Skeletal muscle satellite cell (primary cell): ENCODE measurements at regions not wholly inside any gene's neighbourhood (a gene's known extent, or its start where the extent isn't known, plus 50 kb on each side); places are given as distances from the start of the nearest gene placed in this dataset.
"Not testable (repeated sequence)": the region's sequence is repeated elsewhere in the genome, so short reads cannot be mapped to it uniquely, and the experiment has no call there.

Source experiments
- H3K27me3 ChIP-seq: 2 replicates; pipeline ENCODE4 v1.7.0; 2013; ENCODE audit warnings: low read length; ENCODE audit not compliant: control insufficient read depth, insufficient read depth
- H3K36me3 ChIP-seq: 2 replicates; pipeline ENCODE4 v1.7.0; 2013; ENCODE audit warnings: mild to moderate bottlenecking, control low read depth, low read length; ENCODE audit not compliant: insufficient read depth
- H3K4me1 ChIP-seq: 2 replicates; pipeline ENCODE4 v1.7.0; 2013; ENCODE audit warnings: low read length; ENCODE audit not compliant: control insufficient read depth, insufficient read depth
- H3K4me2 ChIP-seq: 2 replicates; pipeline ENCODE4 v1.7.0; 2013; ENCODE audit warnings: mild to moderate bottlenecking, low read length
- H3K4me3 ChIP-seq: 2 replicates; pipeline ENCODE4 v1.7.0; 2013; ENCODE audit warnings: low read length
- H3K9ac ChIP-seq: 2 replicates; pipeline ENCODE4 v1.7.0; 2013; ENCODE audit warnings: mild to moderate bottlenecking, low read depth, low read length, moderate library complexity
- H3K9me3 ChIP-seq: replicated peaks from 2 replicates; pipeline ENCODE4 v1.7.0; 2013; ENCODE audit warnings: mild to moderate bottlenecking, control low read depth, low read length

DNA sequence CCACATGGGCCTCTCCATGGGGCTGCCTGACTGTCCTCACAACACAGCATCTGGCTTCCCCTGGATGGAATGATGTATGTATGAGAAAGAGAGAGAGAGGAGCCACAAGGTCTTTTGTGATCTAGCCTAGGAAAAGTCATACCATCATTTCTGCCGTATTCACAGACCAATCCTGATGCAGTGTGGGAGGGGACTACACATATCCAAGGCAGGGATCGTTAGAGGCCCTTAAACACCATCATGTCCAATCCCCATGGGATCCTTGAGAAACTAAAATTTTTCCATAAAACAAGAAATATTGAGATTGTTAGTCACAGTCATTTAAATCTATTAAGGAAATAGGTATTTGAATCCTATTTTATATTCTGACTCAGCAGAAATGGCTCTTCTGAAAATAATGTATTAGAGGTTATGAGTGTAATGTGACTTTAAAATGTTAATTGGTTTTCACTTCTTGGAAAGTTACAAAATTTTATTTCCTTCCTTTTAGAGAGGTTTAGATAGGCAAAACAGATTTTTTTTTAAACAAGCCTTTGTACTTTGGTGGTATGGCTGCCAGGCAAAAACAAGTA is 65.1 kb upstream of the TSC22D2 start:
- no peak overlapping the region for H3K4me2 ChIP-seq
- peaks cover 31% of the 10 kb centered on the region for H3K4me1 ChIP-seq
- no peak overlapping the region for H3K4me3 ChIP-seq
- no peak overlapping the region for H3K9ac ChIP-seq
- H3K27me3 ChIP-seq, result no peaks in the 10 kb centered on the region
- no peaks in the 10 kb centered on the region for H3K9me3 ChIP-seq
- H3K36me3 ChIP-seq, result no peaks in the 10 kb centered on the region

- no peak overlapping the region for H3K9ac ChIP-seq
- H3K36me3 ChIP-seq, result no peaks in the 10 kb centered on the region
- no peak overlapping the region for H3K4me2 ChIP-seq
- no peaks in the 10 kb centered on the region for H3K9me3 ChIP-seq
- peaks cover 20% of the 10 kb centered on the region for H3K4me1 ChIP-seq
- no peaks in the 10 kb centered on the region for H3K27me3 ChIP-seq
- H3K4me3 ChIP-seq, result no peak overlapping the region
Observed at GRCh38 chr3:150341891-150342290, 66.2 kb upstream of the TSC22D2 start.

DNA sequence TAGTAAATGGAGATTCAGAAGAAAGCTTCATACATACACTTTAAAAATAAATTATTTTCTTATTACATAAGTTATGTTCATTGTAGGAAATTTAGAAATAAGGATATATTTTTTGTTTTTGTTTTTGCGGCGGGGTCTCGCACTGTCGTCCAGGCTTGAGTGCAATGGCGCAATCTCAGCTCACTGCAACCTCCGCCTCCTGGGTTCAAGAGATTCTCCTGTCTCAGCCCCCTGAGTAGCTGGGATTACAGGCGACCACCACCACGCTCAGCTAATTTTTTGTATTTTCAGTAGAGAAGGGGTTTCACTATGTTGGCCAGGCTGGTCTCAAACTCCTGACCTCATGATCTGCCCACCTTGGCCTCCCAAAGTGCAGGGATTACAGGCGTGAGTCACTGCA is 71.7 kb upstream of the TSC22D2 start:
- not testable (repeated sequence) for H3K9ac ChIP-seq

DNA sequence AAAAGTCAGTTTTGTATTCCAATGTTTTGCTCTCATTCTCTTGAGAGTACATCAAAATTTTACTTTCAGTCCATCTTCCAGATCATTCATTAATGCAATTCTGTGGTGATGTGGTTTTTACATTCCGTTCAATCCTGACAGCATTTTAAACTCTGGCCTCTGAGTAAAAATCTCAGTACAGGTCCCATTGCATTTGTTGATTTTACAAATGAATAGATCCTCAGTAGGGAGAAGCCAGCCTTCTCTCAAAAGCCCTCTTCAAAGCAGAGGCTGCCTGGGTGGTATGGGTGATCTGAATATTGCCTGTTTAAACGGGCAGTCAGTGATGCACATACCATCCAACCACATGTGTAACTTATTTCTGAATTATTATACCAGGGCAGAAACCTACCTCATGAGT is 72.5 kb upstream of the TSC22D2 start:
- no peak overlapping the region for H3K4me3 ChIP-seq
- H3K27me3 ChIP-seq, result no peaks in the 10 kb centered on the region
- H3K9ac ChIP-seq, result no peak overlapping the region
- no peaks in the 10 kb centered on the region for H3K36me3 ChIP-seq
- no peaks in the 10 kb centered on the region for H3K4me1 ChIP-seq
- no peaks in the 10 kb centered on the region for H3K9me3 ChIP-seq
- no peak overlapping the region for H3K4me2 ChIP-seq

More for the DNA sequence above, 71.7 kb upstream of the TSC22D2 start:
- not testable (repeated sequence) for H3K4me3 ChIP-seq, H3K4me1 ChIP-seq, H3K4me2 ChIP-seq, H3K27me3 ChIP-seq, H3K36me3 ChIP-seq, H3K9me3 ChIP-seq

- no peak overlapping the region for H3K4me3 ChIP-seq
- no peak overlapping the region for H3K4me2 ChIP-seq
- no peaks in the 10 kb centered on the region for H3K9me3 ChIP-seq
- H3K27me3 ChIP-seq, result no peaks in the 10 kb centered on the region
- H3K36me3 ChIP-seq, result no peaks in the 10 kb centered on the region
- H3K9ac ChIP-seq, result no peak overlapping the region
- no peaks in the 10 kb centered on the region for H3K4me1 ChIP-seq
Observed at GRCh38 chr3:150334974-150335373, 73.1 kb upstream of the TSC22D2 start.

DNA sequence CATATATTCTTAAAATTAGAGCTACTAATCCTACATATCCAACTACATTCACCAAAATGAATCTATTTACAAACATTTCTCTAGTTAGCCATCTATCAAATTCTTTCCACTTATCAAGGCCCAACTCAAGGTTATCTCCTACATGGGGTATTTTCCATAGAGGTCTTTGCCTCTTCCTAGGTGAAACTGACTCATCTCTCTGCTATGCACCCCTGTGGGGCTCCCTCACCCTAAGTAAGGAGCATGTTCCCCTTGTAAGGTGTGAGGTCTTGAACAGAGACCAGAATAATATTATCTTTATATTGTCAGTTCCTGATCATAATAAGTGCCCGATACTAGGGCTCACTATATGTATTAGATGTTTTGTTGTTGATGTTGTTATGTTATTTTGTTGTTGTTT is 74.6 kb upstream of the TSC22D2 start:
- H3K9me3 ChIP-seq, result no peaks in the 10 kb centered on the region
- no peak overlapping the region for H3K9ac ChIP-seq
- H3K4me1 ChIP-seq, result no peaks in the 10 kb centered on the region
- no peak overlapping the region for H3K4me3 ChIP-seq
- no peak overlapping the region for H3K4me2 ChIP-seq
- H3K27me3 ChIP-seq, result no peaks in the 10 kb centered on the region
- H3K36me3 ChIP-seq, result no peaks in the 10 kb centered on the region

GRCh38 chr3:150331978-150332568 is 76.0 kb upstream of the TSC22D2 start:
- H3K27me3 ChIP-seq, result no peaks in the 10 kb centered on the region
- no peaks in the 10 kb centered on the region for H3K9me3 ChIP-seq
- no peaks in the 10 kb centered on the region for H3K36me3 ChIP-seq
- no peak overlapping the region for H3K4me2 ChIP-seq
- H3K4me1 ChIP-seq, result no peaks in the 10 kb centered on the region
- no peak overlapping the region for H3K9ac ChIP-seq
- H3K4me3 ChIP-seq, result no peak overlapping the region

DNA sequence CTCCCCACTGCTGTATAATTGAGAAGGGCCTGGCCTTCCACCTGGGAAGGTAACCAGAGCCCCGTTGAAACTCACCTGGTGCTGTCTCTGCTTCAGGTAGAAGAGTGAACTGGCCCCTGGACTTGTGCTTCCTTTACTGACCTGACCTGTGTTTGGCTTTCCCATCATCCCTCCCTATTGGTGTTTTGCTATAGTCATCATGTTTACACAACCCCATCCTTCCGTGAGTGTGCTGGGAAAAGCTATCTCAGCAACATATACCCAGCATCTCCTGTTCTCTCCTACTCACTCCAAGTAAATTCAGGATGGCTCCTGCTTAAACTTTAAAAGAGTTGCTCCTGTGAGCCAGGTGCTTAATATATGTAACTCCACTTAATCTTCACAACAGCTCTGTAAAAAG is 77.2 kb upstream of the TSC22D2 start:
- Histone ChIP-seq H3K4me2 (no peak overlapping the region), H3K36me3 (no peaks in the 10 kb centered on the region), H3K4me1 (no peaks in the 10 kb centered on the region), H3K4me3 (no peak overlapping the region), H3K9ac (no peak overlapping the region), H3K27me3 (no peaks in the 10 kb centered on the region), H3K9me3 (no peaks in the 10 kb centered on the region)

GRCh38 chr3:150330174-150330573 is 77.9 kb upstream of the TSC22D2 start:
- Histone ChIP-seq H3K9ac (no peak overlapping the region), H3K4me2 (no peak overlapping the region), H3K36me3 (no peaks in the 10 kb centered on the region), H3K4me3 (no peak overlapping the region), H3K4me1 (no peaks in the 10 kb centered on the region), H3K27me3 (no peaks in the 10 kb centered on the region), H3K9me3 (no peaks in the 10 kb centered on the region)

DNA sequence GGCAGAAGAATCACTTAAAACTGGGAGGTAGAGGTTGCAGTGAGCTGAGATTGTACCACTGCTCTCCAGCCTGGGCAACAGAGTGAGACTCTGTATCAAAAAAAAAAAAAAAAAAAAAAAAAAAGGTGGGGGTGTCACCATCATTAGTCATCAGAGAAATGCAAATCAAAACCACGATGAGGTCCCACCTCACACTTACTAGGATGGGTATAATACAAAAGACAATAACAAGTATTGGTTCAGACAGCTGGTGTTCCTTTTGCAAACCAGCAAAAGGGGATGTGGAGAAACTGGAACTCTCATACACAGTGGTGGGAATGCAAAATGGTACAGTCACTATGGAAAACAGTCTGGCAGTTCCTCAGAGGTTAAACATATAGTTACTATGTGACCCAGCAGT is 78.7 kb upstream of the TSC22D2 start:
- Histone ChIP-seq H3K9ac (no peak overlapping the region), H3K4me1 (no peaks in the 10 kb centered on the region), H3K4me3 (no peak overlapping the region), H3K36me3 (no peaks in the 10 kb centered on the region), H3K4me2 (no peak overlapping the region), H3K9me3 (no peaks in the 10 kb centered on the region), H3K27me3 (no peaks in the 10 kb centered on the region)

- Histone ChIP-seq H3K4me3 (no peak overlapping the region), H3K4me1 (no peaks in the 10 kb centered on the region), H3K27me3 (no peaks in the 10 kb centered on the region), H3K9ac (no peak overlapping the region), H3K36me3 (no peaks in the 10 kb centered on the region), H3K9me3 (no peaks in the 10 kb centered on the region), H3K4me2 (no peak overlapping the region)
Observed at GRCh38 chr3:150328654-150329040, 79.5 kb upstream of the TSC22D2 start.
